GM13977 (cell line): ENCODE measurements at regions not wholly inside any gene's neighbourhood (a gene's known extent, or its start where the extent isn't known, plus 50 kb on each side); places are given as distances from the start of the nearest gene placed in this dataset.
A peak's percentile ranks its signal among the peaks of the same experiment; 100 is the strongest.
"Not testable (repeated sequence)": the region's sequence is repeated elsewhere in the genome, so short reads cannot be mapped to it uniquely, and the experiment has no call there.

Source experiments
- DNase-seq: peaks from one replicate; pipeline ENCODE4 v3.0.0; 2012; ENCODE audit warnings: low spot score
- CTCF ChIP-seq: IDR thresholded peaks from 2 replicates; pipeline ENCODE4 v1.5.1; 2012; ENCODE audit warnings: mild to moderate bottlenecking, control low read depth; ENCODE audit not compliant: insufficient read depth; ENCODE audit errors: extremely low read depth, missing control alignments
- in situ Hi-C: fragments of 300-500 bp; cut with MboI; formaldehyde crosslinking; loops from one replicate; pipeline ENCODE4 v1.12.0; 2022; ENCODE audit warnings: low sequenced_read_pairs, low pct_unique_long_range_greater_than_20kb, mixed read lengths, inconsistent platforms; ENCODE audit not compliant: unreplicated experiment

- in situ Hi-C loops: no loop called here
- no peak for TF ChIP-seq CTCF
- no peak for DNase-seq
These were observed 64.7 kb upstream of the CREB3L1 start for GRCh38 chr11:46212720-46213119.

- TF ChIP-seq CTCF: no peak
- in situ Hi-C loops: no loop called here
- no peak for DNase-seq
These were observed 66.6 kb upstream of the CREB3L1 start for GRCh38 chr11:46210856-46211255.

GRCh38 chr11:46210133-46210636 lies 67.3 kb upstream of the CREB3L1 start:
- in situ Hi-C loops: no loop called here

GRCh38 chr11:46209624-46210023 lies 67.8 kb upstream of the CREB3L1 start:
- in situ Hi-C loops, DNase-seq: not testable (repeated sequence)

More at GRCh38 chr11:46210133-46210636, 67.3 kb upstream of the CREB3L1 start:
- no peak for TF ChIP-seq CTCF
- peak; percentile 44 for DNase-seq

GRCh38 chr11:46208803-46209202 lies 68.7 kb upstream of the CREB3L1 start:
- no peak for TF ChIP-seq CTCF
- in situ Hi-C loops: no loop called here
- no peak for DNase-seq

- in situ Hi-C loops: no loop called here
- no peak for DNase-seq
- no peak for TF ChIP-seq CTCF
These were observed 70.2 kb upstream of the CREB3L1 start for GRCh38 chr11:46207270-46207669.

GRCh38 chr11:46204415-46204814 lies 73.0 kb upstream of the CREB3L1 start:
- DNase-seq, in situ Hi-C loops: not testable (repeated sequence)

GRCh38 chr11:46203746-46204145 lies 73.7 kb upstream of the CREB3L1 start:
- in situ Hi-C loops: no loop called here
- no peak for DNase-seq
- TF ChIP-seq CTCF: no peak
